ENCODE measurements at regions not wholly inside any gene's neighbourhood (a gene's known extent, or its start where the extent isn't known, plus 50 kb on each side); places are given as distances from the start of the nearest gene placed in this dataset.

GRCh38 chr15:26165546-26165945, 302.4 kb upstream of the ATP10A start:
- TF ChIP-seq POLR2A (IDR thresholded peaks at IDR 0.05) (no peak), CTCF (IDR thresholded peaks at IDR 0.05) (no peak)

Data from body of pancreas (tissue), 4 donors.